ENCODE measurements at regions not wholly inside any gene's neighbourhood (a gene's known extent, or its start where the extent isn't known, plus 50 kb on each side); places are given as distances from the start of the nearest gene placed in this dataset.

DNA sequence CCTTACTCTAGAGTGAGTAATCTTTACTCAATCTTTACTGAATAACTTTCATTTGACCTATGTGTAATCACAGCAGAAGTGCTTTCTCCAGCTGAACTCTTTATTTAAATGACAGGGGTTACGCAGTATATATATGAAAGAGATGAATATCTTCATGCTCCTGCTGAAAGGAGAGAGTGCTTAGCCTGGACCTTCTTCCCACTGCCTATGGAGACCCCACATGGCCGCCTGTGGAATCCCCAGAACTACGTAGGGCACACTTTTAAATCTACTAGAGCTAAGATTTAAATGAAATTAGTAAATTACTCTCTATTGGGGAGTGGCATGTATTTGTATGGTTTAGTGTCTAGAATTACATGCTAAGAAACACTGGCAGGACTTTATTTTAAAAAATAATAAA is 391.2 kb downstream of the ANKRD50 start:
- TF ChIP-seq, protein P1, sequence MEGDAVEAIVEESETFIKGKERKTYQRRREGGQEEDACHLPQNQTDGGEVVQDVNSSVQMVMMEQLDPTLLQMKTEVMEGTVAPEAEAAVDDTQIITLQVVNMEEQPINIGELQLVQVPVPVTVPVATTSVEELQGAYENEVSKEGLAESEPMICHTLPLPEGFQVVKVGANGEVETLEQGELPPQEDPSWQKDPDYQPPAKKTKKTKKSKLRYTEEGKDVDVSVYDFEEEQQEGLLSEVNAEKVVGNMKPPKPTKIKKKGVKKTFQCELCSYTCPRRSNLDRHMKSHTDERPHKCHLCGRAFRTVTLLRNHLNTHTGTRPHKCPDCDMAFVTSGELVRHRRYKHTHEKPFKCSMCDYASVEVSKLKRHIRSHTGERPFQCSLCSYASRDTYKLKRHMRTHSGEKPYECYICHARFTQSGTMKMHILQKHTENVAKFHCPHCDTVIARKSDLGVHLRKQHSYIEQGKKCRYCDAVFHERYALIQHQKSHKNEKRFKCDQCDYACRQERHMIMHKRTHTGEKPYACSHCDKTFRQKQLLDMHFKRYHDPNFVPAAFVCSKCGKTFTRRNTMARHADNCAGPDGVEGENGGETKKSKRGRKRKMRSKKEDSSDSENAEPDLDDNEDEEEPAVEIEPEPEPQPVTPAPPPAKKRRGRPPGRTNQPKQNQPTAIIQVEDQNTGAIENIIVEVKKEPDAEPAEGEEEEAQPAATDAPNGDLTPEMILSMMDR (IDR thresholded peaks at IDR 0.05; ENCODE audit: low read depth, low read length, poor library complexity, severe bottlenecking): no peak
- no peak for TF ChIP-seq EZH2phosphoT487 (IDR thresholded peaks at IDR 0.05; ENCODE audit: borderline replicate concordance, low read length)

Measured in DOHH2 (cell line).